HG03565 (cell line): ENCODE measurements at regions not wholly inside any gene's neighbourhood (a gene's known extent, or its start where the extent isn't known, plus 50 kb on each side); places are given as distances from the start of the nearest gene placed in this dataset.
A peak's percentile ranks its signal among the peaks of the same experiment; 100 is the strongest.

Source experiments
- ATAC-seq: cut with Tn5 transposase; IDR thresholded peaks from one replicate; pipeline ENCODE4 v1.9.1; 2021; ENCODE audit warnings: mild to moderate bottlenecking, moderate library complexity; ENCODE audit not compliant: unreplicated experiment

DNA sequence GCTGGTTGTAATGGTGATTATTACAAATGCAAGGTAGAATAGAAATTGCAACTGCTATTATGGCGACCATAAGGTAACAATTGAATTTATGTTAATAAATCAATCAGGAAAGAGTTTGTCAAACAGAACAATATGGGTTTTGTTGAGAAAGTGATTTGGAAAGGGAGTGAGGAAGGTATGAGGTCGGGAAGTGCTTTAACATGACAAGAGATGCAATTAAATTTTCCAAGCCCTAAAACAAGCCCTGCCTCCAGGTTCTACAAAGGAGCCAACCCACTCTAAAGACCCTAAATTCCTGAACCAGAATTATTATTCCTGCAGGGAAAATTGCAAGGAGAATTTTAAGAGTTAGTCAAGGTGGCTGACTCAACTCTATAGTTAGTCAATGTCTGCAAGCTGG is 363.7 kb downstream of the BMPER start:
- ATAC-seq = no peak

DNA sequence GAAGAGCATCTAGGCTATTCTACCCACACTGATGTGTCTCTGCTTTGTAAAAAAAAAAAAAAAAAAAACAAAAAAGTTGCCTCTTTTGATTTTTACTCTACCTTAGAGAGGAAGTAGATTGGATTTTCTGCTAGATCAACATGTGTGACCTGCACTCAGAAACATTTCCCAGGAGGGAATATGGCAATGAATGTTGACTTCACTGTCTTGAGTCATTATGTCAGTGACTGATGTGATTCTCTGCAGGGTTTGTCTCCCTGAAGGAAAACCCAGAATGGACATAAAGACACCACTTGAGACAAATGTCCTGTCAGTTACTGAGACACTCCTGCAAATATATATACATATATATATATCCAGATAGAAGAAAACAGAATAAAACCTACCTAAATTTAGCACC is 370.3 kb downstream of the BMPER start:
- ATAC-seq = no peak

DNA sequence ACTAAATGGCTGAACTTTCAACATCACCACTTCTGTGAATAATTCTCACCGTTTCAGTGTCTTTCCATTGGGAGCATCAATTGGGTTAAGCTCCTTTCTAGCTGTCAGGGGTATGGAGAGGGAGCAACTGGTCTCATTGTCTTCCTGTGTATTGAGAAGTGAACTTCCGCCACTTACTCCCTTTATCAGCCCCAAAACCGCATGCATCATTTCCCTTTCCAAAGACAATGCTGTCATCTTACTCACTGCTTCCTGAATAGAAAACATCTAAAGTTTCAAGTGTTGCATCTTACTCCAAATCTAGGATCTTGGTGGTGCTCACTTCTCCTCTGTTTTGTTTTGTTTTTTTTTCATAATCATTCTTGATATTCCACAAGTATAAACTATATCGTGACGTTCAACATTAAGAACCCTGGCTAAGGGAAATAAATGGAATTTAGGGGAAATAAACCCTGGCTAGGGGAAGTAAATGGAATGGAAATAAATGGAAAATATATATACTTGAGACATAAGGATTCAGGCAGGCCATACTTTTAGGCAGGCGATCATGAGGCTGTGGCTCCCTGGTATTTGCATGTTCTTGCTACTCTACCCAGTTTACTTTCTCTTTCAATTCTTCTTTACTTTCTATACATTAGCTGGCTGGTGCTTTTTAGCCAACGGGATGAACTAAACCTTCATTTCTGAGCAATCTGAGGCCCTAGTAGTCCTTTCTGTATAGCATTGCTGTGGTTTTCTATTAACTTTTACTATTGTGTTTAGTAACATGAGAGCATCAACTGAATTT is 371.9 kb downstream of the BMPER start:
- ATAC-seq = no peak

DNA sequence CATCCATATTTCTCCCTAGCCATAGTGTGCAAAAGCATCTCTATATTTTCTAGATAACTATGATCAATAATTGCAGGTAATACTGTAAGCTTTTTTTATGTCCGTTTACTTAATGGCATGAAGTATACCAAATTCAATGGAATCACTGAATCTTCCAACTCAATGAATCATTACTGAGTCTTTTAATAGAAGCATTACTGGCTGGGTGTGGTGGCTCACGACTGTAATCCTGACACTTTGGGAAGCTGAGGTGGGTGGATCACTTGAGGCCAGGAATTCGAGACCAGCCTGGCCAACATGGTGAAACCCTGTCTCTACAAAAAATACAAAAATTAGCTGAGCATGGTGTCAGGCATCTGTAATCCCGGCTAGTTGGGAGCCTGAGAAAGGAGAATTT is 372.5 kb downstream of the BMPER start:
- no peak for ATAC-seq

- ATAC-seq = no peak
Observed at GRCh38 chr7:34281260-34281659, 375.9 kb downstream of the BMPER start.

DNA sequence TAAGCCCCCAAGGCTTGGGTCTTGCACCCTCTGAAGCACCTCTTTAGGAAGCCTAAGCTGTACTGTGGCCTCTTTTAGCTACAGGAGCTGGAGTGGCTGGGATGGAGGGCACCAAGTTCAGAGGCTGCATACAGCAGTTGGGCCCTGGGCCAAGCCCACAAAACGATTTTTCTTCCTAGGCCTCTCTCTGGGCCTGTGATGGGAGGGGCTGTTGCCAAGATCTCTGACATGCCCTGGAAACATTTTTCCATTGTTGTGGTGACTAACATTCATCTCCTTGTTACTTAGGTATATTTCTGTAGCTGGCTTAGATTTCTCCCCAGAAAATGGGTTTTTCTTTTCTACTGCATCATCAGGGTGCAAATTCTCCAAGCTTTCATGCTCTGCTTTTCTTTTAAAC is 375.7 kb upstream of the NPSR1 start:
- ATAC-seq = no peak

- no peak for ATAC-seq
Observed at GRCh38 chr7:34296663-34297062, 361.4 kb upstream of the NPSR1 start.

DNA sequence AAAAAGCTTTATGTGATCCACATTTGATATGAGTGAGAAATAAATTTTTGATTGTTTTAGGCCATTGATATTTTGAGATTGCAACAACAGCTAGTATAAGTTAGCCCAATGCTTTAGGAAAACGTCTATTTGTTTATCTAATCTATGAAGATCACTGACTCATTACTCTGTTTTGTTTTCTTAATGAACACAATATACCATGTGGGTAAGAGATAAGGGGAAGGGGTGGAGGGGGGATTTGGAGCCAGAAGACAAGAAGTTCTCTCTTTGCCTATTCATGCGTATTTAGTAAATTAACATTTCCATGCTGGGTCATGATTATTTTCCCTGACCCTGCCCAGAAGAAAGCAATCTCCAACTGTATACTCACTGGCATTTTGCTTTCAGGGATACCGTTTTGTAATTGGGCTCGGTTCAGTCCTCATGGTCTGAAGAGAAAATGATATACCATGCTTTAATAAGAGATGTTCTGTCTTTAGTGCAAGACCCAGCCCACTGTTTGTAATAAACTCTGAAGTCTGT is 359.5 kb upstream of the NPSR1 start:
- ATAC-seq = no peak

GRCh38 chr7:34299066-34299465 is 359.0 kb upstream of the NPSR1 start:
- ATAC-seq = no peak

DNA sequence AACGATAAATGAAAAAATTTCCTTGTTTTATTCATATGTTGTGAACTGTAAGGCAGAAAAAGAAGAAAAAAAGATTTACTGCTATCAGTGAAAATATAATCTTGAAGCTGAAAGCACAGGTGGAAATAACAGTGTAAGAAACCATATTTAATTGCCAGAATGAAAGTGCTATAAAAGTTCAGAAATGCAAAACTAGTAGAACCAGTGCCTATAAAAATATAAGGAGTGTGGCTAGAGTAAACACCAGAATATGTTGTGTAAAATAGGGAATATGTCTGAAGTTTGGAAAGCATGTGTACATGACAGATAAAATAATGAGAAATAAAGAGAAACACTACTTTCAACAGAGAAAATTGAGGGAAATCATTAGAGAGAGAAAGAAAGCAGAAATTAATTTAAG is 350.5 kb upstream of the NPSR1 start:
- ATAC-seq = no peak

GRCh38 chr7:34308595-34308994 is 349.4 kb upstream of the NPSR1 start:
- no peak for ATAC-seq

DNA sequence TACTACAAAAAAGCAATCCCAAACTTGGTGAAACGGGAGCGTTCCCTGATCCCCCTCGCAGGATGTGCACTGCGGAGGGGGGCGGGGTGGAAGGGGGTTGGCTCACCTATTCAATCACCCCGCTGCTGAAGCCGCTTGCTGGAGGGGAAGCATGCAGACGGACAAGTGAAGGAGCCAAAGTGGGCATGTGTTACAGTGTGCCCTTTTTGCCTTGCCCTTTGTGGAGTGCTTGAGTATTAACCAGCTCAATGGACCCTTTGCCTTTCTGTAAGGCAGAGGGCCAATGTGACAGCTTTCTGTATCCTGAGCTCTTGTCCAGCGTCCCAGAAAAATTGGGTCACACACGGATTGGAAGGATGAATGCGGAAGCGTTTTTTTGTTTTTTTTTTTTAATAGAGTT is 348.9 kb upstream of the NPSR1 start:
- no peak for ATAC-seq

GRCh38 chr7:34309584-34309983 is 348.4 kb upstream of the NPSR1 start:
- no peak for ATAC-seq

DNA sequence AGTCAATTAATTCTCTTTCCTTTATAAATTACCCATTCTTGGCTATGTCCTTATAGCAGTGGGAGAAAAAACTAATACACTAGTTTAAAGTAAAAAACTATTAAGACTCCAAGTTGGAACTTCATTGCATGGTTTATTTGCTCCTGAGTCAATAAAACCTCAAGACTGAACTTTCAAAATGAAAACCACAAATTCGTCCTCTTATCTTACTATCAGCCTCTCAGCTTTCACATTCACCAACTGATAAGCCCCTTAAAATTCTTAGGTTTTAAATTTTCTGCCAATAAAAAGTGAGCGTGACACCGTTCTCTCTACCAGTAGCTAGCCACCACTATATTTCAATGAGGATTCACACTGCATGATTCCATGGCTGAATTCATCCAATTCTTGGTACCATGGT is 346.4 kb upstream of the NPSR1 start:
- ATAC-seq = no peak

DNA sequence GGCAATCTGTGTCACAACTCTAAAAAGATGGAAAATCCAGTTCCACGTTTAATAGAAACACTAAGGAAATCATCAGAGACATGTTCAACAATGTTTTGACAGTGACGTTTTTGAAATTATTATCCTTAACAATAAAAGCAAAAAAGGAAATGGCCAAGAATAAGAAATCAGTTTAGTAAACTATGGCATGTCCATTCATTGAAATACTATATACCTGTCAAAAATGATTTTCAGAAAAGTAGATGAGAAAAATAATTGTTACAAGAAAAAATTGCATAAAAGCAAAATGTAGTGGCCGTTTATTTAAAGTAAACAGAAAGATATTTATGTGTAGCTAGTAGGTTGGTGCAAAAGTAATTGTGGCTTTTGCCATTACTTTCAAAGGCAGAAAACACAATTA is 345.4 kb upstream of the NPSR1 start:
- ATAC-seq = no peak

- no peak for ATAC-seq
Observed at GRCh38 chr7:34313289-34313688, 344.7 kb upstream of the NPSR1 start.

DNA sequence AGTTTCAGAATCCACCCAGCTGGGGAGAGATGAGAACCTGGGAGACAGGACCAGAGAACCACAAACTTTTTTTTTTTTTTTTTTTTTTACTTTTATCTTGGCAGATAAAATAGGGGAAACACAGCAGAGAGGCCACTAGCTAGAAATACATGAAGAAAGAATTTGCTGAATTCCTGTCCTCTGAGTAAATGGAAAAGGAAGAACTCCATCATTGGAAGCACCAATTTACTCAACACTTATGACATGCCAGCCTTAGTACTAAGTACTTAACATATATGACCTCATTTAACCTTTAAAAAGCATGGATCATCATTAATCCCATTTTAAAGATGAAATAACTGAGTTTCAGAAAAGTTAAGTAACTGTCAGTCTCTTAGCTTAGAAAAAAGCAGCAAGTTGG is 343.0 kb upstream of the NPSR1 start:
- ATAC-seq = no peak

- ATAC-seq = no peak
Observed at GRCh38 chr7:34317039-34317438, 341.0 kb upstream of the NPSR1 start.

- ATAC-seq = no peak
Observed at GRCh38 chr7:34320412-34320811, 337.6 kb upstream of the NPSR1 start.

- peak; percentile 92 for ATAC-seq
Observed at GRCh38 chr7:34320926-34321661, 336.9 kb upstream of the NPSR1 start.

- no peak for ATAC-seq
Observed at GRCh38 chr7:34322841-34323240, 335.2 kb upstream of the NPSR1 start.

DNA sequence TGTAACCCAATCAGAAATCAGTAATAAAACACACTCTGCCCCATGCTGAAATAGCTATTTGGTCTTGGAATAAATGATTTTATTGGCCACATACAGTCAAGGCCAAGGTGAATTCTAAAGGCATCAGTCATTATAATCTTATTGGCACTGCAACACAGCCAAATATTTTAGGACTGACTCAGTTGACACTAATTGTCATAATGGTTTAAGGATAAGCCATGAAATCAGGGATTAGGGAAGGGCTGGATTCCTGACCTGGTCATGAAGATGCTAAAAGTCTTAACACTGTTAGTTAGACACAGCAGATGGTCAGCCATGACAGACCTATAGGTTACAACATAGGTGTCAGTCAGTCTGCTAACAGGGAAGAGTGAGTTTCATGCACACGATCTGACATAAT is 330.3 kb upstream of the NPSR1 start:
- ATAC-seq = no peak
